ENCODE measurements at regions not wholly inside any gene's neighbourhood (a gene's known extent, or its start where the extent isn't known, plus 50 kb on each side); places are given as distances from the start of the nearest gene placed in this dataset.
A peak's percentile ranks its signal among the peaks of the same experiment; 100 is the strongest.
"Not testable (repeated sequence)": the region's sequence is repeated elsewhere in the genome, so short reads cannot be mapped to it uniquely, and the experiment has no call there.

DNA sequence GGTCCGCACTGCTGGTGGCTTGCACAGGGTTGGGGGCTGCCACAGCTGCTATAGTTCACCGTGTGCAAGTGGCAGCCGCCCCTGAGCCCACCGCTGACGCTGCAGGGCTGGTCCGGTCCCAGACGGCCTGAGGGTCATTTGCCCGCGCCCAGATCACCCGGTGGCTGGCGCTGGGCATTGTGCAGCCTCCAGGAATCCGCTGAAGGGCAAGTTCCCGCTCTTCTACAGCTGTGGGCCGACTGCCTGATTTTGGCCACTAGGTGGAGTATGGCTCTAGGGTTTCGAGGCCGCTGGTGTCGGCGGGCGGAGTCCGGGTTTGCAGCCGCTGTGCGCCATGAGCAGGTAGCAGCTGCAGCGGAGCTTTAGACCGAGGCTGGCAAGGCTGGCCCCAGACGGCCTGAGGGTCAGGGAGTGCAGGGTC is 581.8 kb downstream of the TUBA3C start:
- H3K4me3 ChIP-seq; H3K4me1 ChIP-seq; H3K27me3 ChIP-seq (ENCODE audit: low read depth); intact Hi-C loops (cut with DNase I); DNase-seq; H3K9me3 ChIP-seq; H3K36me3 ChIP-seq; ATAC-seq; H3K27ac ChIP-seq: not testable (repeated sequence)
- TF ChIP-seq, protein P1, sequence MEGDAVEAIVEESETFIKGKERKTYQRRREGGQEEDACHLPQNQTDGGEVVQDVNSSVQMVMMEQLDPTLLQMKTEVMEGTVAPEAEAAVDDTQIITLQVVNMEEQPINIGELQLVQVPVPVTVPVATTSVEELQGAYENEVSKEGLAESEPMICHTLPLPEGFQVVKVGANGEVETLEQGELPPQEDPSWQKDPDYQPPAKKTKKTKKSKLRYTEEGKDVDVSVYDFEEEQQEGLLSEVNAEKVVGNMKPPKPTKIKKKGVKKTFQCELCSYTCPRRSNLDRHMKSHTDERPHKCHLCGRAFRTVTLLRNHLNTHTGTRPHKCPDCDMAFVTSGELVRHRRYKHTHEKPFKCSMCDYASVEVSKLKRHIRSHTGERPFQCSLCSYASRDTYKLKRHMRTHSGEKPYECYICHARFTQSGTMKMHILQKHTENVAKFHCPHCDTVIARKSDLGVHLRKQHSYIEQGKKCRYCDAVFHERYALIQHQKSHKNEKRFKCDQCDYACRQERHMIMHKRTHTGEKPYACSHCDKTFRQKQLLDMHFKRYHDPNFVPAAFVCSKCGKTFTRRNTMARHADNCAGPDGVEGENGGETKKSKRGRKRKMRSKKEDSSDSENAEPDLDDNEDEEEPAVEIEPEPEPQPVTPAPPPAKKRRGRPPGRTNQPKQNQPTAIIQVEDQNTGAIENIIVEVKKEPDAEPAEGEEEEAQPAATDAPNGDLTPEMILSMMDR (IDR thresholded peaks at IDR 0.05) = peak; percentile 24

DNA sequence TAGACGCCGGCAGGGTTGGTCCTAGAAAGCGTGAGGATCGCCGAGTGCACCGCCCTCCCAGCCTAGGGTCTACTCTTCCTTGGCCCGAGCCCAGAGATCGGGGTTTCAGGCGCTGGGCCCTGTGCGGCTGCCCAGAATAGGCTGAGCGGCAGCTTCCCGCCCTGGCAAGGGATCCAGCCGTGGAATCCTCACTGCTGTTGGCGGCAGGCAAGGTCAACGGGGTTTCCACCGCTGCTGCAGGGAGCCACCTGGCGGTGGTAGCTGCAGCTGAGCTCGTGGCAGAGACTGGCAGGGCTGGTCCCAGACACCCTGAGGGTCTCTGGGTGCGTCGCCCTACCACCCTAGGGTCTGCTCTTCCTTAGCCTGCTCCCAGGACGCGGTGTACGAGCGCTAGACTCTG is 583.1 kb downstream of the TUBA3C start:
- DNase-seq; H3K27me3 ChIP-seq (ENCODE audit: low read depth); H3K36me3 ChIP-seq; ATAC-seq; H3K4me1 ChIP-seq; H3K27ac ChIP-seq; H3K9me3 ChIP-seq; intact Hi-C loops (cut with DNase I); H3K4me3 ChIP-seq: not testable (repeated sequence)

DNA sequence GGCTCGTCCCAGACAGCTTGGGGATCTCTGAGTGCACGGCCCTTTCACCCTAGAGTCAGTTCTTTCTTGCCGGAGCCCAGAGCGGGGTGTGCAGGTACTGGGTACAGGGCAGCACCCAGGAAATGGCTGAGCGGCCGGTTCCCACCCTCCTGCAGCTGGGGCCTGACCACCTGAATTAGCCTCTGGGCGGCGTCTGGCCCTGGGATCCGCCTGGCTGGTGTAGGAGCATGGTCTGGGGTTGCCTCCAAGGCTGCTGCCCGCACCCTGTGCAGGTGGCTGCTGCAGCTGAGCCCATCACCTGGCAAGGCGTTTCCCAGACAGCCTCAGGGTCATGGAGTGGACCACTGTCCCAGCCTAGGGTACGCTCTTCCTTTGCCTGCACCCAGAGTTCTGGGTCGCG is 583.7 kb downstream of the TUBA3C start:
- ATAC-seq; H3K27me3 ChIP-seq (ENCODE audit: low read depth); intact Hi-C loops (cut with DNase I); DNase-seq; H3K4me3 ChIP-seq; H3K36me3 ChIP-seq; H3K4me1 ChIP-seq; H3K9me3 ChIP-seq; H3K27ac ChIP-seq: not testable (repeated sequence)

DNA sequence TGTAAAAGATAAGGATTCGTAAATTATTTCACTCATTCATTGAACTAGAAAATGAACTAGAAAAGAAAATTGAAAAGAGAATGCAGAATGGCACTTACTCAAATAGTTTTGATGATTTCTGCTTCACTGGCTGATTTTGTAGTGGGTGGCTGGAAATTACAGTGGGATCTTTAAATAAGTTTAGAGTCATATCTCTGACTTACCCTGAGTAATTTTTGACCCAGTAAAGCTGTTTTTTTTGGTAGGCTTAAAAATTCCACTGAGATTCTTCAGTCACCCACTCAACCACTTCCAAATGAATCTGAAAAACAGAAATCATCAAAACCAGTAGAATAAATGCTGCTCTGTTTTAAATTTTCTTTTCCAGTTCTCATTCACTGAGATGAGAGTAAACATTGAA is 604.5 kb downstream of the TUBA3C start:
- H3K27ac ChIP-seq; H3K27me3 ChIP-seq (ENCODE audit: low read depth); H3K4me3 ChIP-seq; ATAC-seq; DNase-seq; H3K9me3 ChIP-seq; H3K4me1 ChIP-seq; intact Hi-C loops (cut with DNase I); H3K36me3 ChIP-seq: not testable (repeated sequence)

DNA sequence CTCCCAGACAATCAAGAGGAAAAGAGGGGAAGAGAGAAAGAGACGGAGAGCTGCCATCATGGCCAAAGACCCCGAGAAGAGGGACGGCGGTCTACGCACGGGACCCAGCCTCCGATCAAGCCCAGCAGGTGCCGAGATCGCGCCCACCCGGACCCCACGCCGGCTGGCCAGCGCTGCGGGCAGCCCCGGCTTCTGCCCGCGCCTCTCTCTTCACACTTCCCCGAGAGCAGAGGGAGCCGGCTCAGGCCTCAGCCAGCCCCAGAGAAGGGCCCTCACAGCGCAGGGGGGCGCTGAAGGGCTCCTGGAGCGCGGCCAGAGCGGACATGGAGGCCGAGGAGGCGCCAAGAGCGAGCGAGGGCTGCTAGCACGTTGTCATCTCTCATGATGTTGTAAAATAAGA is 613.7 kb downstream of the TUBA3C start:
- H3K9me3 ChIP-seq; DNase-seq; H3K36me3 ChIP-seq; H3K27me3 ChIP-seq (ENCODE audit: low read depth); H3K4me1 ChIP-seq; H3K27ac ChIP-seq; H3K4me3 ChIP-seq; intact Hi-C loops (cut with DNase I); ATAC-seq: not testable (repeated sequence)

Measured in lower lobe of right lung (tissue), 2 donors.